Skeletal muscle satellite cell (primary cell): ENCODE measurements at regions not wholly inside any gene's neighbourhood (a gene's known extent, or its start where the extent isn't known, plus 50 kb on each side); places are given as distances from the start of the nearest gene placed in this dataset.

Experiments
- H3K27me3 ChIP-seq: 2 replicates; pipeline ENCODE4 v1.7.0; 2013; ENCODE audit warnings: low read length; ENCODE audit not compliant: control insufficient read depth, insufficient read depth
- H3K36me3 ChIP-seq: 2 replicates; pipeline ENCODE4 v1.7.0; 2013; ENCODE audit warnings: mild to moderate bottlenecking, control low read depth, low read length; ENCODE audit not compliant: insufficient read depth
- H3K4me1 ChIP-seq: 2 replicates; pipeline ENCODE4 v1.7.0; 2013; ENCODE audit warnings: low read length; ENCODE audit not compliant: control insufficient read depth, insufficient read depth
- H3K4me2 ChIP-seq: 2 replicates; pipeline ENCODE4 v1.7.0; 2013; ENCODE audit warnings: mild to moderate bottlenecking, low read length
- H3K4me3 ChIP-seq: 2 replicates; pipeline ENCODE4 v1.7.0; 2013; ENCODE audit warnings: low read length
- H3K9ac ChIP-seq: 2 replicates; pipeline ENCODE4 v1.7.0; 2013; ENCODE audit warnings: mild to moderate bottlenecking, low read depth, low read length, moderate library complexity
- H3K9me3 ChIP-seq: replicated peaks from 2 replicates; pipeline ENCODE4 v1.7.0; 2013; ENCODE audit warnings: mild to moderate bottlenecking, control low read depth, low read length

DNA sequence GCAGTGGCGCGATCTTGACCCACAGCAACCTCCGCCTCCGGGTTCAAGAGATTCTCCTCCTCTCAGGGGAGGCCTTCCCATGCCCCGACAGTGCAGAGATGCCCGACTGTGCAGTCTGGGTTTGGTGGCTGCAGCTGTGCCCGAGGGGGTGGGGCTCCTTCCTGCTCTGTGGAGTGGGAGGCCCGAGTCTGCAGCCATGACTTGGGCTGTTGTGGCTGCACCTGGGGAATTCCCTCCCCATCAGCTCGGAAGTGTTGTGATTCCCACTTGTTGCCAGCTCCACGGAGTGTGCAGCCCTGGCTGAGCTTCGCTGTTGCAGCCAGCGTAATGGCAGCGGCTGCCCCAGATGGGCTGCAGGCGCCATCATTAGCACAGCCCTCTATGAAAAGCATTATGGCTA lies 66.4 kb upstream of the SMIM36 start:
- peak overlapping the region; percentile 79 for H3K9ac ChIP-seq
- no peaks in the 10 kb centered on the region for H3K9me3 ChIP-seq
- peaks cover 22% of the 10 kb centered on the region for H3K4me1 ChIP-seq
- H3K27me3 ChIP-seq, result no peaks in the 10 kb centered on the region
- H3K4me2 ChIP-seq, result peak overlapping the region; percentile 81
- no peaks in the 10 kb centered on the region for H3K36me3 ChIP-seq
- H3K4me3 ChIP-seq, result peak overlapping the region; percentile 14

DNA sequence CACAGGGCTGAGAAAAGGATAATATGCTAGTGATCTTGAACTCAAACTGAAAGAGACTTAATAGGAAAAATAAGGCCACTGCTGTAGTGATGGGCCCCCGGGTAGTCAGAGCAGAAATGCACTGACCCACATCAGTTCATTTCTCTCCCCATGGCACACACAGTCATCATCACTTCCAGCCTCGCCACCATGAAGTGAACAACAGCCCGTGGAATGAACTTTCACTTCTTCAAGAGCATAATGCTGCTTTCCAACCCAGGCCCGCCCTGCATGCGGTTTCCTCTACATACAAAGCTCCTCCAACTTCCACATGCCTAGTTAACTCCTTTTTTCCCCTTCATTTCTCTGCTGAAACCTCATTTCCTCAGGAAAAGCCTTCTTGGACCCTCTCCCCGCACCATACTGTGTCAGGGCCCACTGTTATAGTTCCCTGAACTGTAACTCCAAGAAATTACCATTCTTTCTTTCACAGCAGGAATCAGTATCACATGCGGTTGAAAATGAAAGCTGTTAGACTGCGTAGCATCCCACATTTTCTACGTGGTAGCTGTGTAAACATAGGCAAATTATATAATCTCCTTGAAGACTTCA lies 65.8 kb upstream of the SMIM36 start:
- peak overlapping the region; percentile 55 for H3K4me3 ChIP-seq

GRCh38 chr17:55576237-55576995 lies 65.2 kb upstream of the SMIM36 start:
- Histone ChIP-seq H3K4me1 (peaks cover 21% of the 10 kb centered on the region), H3K4me2 (peak overlapping the region; percentile 81), H3K9ac (peak overlapping the region; percentile 79), H3K27me3 (no peaks in the 10 kb centered on the region), H3K9me3 (no peaks in the 10 kb centered on the region), H3K36me3 (no peaks in the 10 kb centered on the region), H3K4me3 (peak overlapping the region; percentile 55)

More for the DNA sequence above, 65.8 kb upstream of the SMIM36 start:
- H3K9me3 ChIP-seq, result no peaks in the 10 kb centered on the region
- peak overlapping the region; percentile 79 for H3K9ac ChIP-seq
- H3K4me1 ChIP-seq, result peaks cover 21% of the 10 kb centered on the region
- no peaks in the 10 kb centered on the region for H3K27me3 ChIP-seq
- peak overlapping the region; percentile 81 for H3K4me2 ChIP-seq
- H3K36me3 ChIP-seq, result no peaks in the 10 kb centered on the region

- H3K4me2 ChIP-seq, result no peak overlapping the region
- H3K4me1 ChIP-seq, result peaks cover 27% of the 10 kb centered on the region
- H3K9ac ChIP-seq, result no peak overlapping the region
- no peak overlapping the region for H3K4me3 ChIP-seq
- no peaks in the 10 kb centered on the region for H3K27me3 ChIP-seq
- H3K36me3 ChIP-seq, result no peaks in the 10 kb centered on the region
- H3K9me3 ChIP-seq, result no peaks in the 10 kb centered on the region
These were observed 63.9 kb upstream of the SMIM36 start for GRCh38 chr17:55575058-55575636.

- no peaks in the 10 kb centered on the region for H3K27me3 ChIP-seq
- peaks cover 24% of the 10 kb centered on the region for H3K4me1 ChIP-seq
- H3K36me3 ChIP-seq, result no peaks in the 10 kb centered on the region
- no peak overlapping the region for H3K4me2 ChIP-seq
- no peaks in the 10 kb centered on the region for H3K9me3 ChIP-seq
- H3K4me3 ChIP-seq, result no peak overlapping the region
- H3K9ac ChIP-seq, result no peak overlapping the region
These were observed 61.3 kb upstream of the SMIM36 start for GRCh38 chr17:55572599-55572998.

DNA sequence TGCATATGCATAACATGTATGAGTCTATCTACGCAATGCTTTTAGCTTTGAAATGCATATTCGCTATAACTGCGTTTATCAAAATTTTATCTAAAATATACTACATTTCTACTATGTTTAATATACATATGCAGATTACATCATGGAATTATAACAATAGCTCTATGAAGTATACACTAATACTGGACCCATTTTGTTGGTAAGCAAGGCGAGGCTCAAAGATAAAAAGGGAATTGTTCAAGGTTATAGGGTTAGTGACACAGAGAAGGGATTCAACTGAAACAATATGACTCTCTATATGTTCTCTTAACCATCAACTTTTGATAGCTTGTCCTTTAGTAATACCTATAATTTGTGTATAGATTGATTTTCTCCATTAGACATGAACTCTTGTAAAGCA lies 60.9 kb upstream of the SMIM36 start:
- Histone ChIP-seq H3K9ac (no peak overlapping the region), H3K9me3 (no peaks in the 10 kb centered on the region), H3K4me2 (no peak overlapping the region), H3K4me3 (no peak overlapping the region), H3K36me3 (no peaks in the 10 kb centered on the region), H3K27me3 (no peaks in the 10 kb centered on the region), H3K4me1 (peaks cover 20% of the 10 kb centered on the region)

GRCh38 chr17:55571095-55571494 lies 59.8 kb upstream of the SMIM36 start:
- Histone ChIP-seq H3K9me3 (no peaks in the 10 kb centered on the region), H3K36me3 (no peaks in the 10 kb centered on the region), H3K27me3 (no peaks in the 10 kb centered on the region), H3K9ac (no peak overlapping the region), H3K4me1 (peaks cover 11% of the 10 kb centered on the region), H3K4me2 (no peak overlapping the region), H3K4me3 (no peak overlapping the region)

GRCh38 chr17:55570391-55570790 lies 59.1 kb upstream of the SMIM36 start:
- H3K27me3 ChIP-seq, result no peaks in the 10 kb centered on the region
- H3K4me3 ChIP-seq, result no peak overlapping the region
- peaks cover 6% of the 10 kb centered on the region for H3K4me1 ChIP-seq
- no peak overlapping the region for H3K9ac ChIP-seq
- H3K9me3 ChIP-seq, result no peaks in the 10 kb centered on the region
- no peak overlapping the region for H3K4me2 ChIP-seq
- no peaks in the 10 kb centered on the region for H3K36me3 ChIP-seq

DNA sequence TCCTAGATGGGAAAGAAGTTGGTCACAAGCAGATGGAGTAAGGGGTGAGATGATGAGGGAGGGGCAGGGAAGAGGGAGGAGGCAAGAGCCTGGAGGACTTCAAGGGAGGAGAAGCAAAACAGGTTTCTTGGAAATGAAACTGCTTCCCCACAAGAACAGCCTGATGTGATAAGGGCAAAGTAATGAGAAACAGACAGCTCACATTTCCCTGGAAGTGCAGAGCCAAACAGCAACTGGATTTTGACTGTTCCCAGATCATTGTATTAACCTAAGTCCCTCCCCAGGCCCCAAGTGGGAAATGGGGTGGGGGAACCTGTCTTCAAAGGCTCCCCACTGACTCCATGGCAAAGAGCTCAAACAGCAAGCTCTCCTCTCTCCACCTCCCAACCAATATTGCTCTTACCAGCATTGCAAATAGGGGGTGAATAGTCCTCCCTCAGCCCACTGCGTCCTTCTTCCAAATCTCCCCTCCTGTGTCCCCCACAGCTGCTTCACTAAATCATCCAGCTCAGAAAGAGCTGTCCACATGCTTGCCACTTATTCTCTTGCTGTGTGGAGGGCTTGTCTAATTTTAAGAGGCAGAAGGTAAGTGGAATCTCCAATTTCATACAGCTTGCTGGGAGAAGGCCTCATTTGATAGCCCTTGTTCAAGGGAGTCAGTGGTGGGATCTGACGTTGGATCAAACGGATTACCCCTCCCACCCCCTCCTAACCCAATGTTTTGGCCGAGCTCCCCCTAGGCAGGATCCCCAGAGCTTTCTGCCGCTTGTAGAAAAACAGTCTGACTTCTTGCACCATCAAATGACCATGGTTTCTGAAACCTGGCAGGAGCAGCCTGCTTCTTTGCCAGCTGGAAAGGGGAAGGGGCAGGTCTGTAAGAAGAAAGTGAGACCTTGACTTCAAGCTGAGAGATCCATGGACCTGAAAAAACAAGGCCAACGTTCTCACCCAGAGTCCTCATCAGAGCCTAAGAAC lies 56.3 kb upstream of the SMIM36 start:
- Histone ChIP-seq H3K4me3 (no peak overlapping the region), H3K4me1 (peaks cover 6% of the 10 kb centered on the region), H3K36me3 (no peaks in the 10 kb centered on the region), H3K9me3 (no peaks in the 10 kb centered on the region), H3K9ac (no peak overlapping the region), H3K27me3 (no peaks in the 10 kb centered on the region), H3K4me2 (no peak overlapping the region)

GRCh38 chr17:55564081-55564480 lies 52.8 kb upstream of the SMIM36 start:
- no peak overlapping the region for H3K9ac ChIP-seq
- H3K36me3 ChIP-seq, result no peaks in the 10 kb centered on the region

GRCh38 chr17:55563363-55563762 lies 52.1 kb upstream of the SMIM36 start:
- H3K9ac ChIP-seq, result no peak overlapping the region
- H3K9me3 ChIP-seq, result no peaks in the 10 kb centered on the region
- no peaks in the 10 kb centered on the region for H3K36me3 ChIP-seq
- no peaks in the 10 kb centered on the region for H3K4me1 ChIP-seq
- H3K4me2 ChIP-seq, result no peak overlapping the region
- H3K4me3 ChIP-seq, result no peak overlapping the region
- no peaks in the 10 kb centered on the region for H3K27me3 ChIP-seq

More at GRCh38 chr17:55564081-55564480, 52.8 kb upstream of the SMIM36 start:
- Histone ChIP-seq H3K4me2 (no peak overlapping the region), H3K4me1 (no peaks in the 10 kb centered on the region), H3K9me3 (no peaks in the 10 kb centered on the region), H3K27me3 (no peaks in the 10 kb centered on the region), H3K4me3 (no peak overlapping the region)
